GM12873 (cell line): ENCODE measurements at regions not wholly inside any gene's neighbourhood (a gene's known extent, or its start where the extent isn't known, plus 50 kb on each side); places are given as distances from the start of the nearest gene placed in this dataset.

Source experiments
- CTCF ChIP-seq: IDR thresholded peaks from 2 replicates; pipeline ENCODE4 v1.5.1; 2012; ENCODE audit warnings: low read depth, mild to moderate bottlenecking, moderate library complexity, low read length, control low read depth; ENCODE audit not compliant: insufficient read depth; ENCODE audit errors: missing control alignments

- no peak for TF ChIP-seq CTCF
Measured at GRCh38 chr7:47095946-47096345, 486.0 kb downstream of the TNS3 start.

GRCh38 chr7:47094462-47094861 is 487.4 kb downstream of the TNS3 start:
- TF ChIP-seq CTCF = no peak

- no peak for TF ChIP-seq CTCF
Measured at GRCh38 chr7:47093320-47094234, 488.3 kb downstream of the TNS3 start.

GRCh38 chr7:47092336-47092735 is 489.6 kb downstream of the TNS3 start:
- no peak for TF ChIP-seq CTCF

GRCh38 chr7:47091141-47091540 is 490.8 kb downstream of the TNS3 start:
- TF ChIP-seq CTCF = no peak

- no peak for TF ChIP-seq CTCF
Measured at GRCh38 chr7:47089461-47089860, 492.4 kb downstream of the TNS3 start.

GRCh38 chr7:47089068-47089417 is 492.9 kb downstream of the TNS3 start:
- no peak for TF ChIP-seq CTCF
